Activated CD4-positive, alpha-beta T cell treated with anti-CD3 and anti-CD28 coated beads, Interleukin-2, amount 10 ng/mL, durations not matched to agents 7 days and 5 days (primary cell): ENCODE measurements at regions not wholly inside any gene's neighbourhood (a gene's known extent, or its start where the extent isn't known, plus 50 kb on each side); places are given as distances from the start of the nearest gene placed in this dataset.

Experiments
- CTCF ChIA-PET: fragments of 350-600 bp; sonication (Branson Sonifier 250); formaldehyde crosslinking; loops from one replicate; lab custom pipeline; 2021; ENCODE audit warnings: antibody characterized with exemption; lab: Charles Lee
- POLR2A ChIA-PET: fragments of 350-600 bp; sonication (Branson Sonifier 250); formaldehyde crosslinking; loops from one replicate; lab custom pipeline; 2021; ENCODE audit warnings: antibody characterized with exemption; lab: Charles Lee
- DNase-seq: peaks from one replicate; pipeline ENCODE4 v3.0.0-alpha.2; 2020
- H3K27ac Mint-ChIP-seq: one replicate; pipeline ENCODE4 v1.8.0; 2021; ENCODE audit warnings: mild to moderate bottlenecking, moderate library complexity, mixed read lengths
- H3K27me3 Mint-ChIP-seq: one replicate; pipeline ENCODE4 v1.8.0; 2021; ENCODE audit warnings: mixed read lengths
- H3K36me3 Mint-ChIP-seq: one replicate; pipeline ENCODE4 v1.8.0; 2021; ENCODE audit warnings: low read depth, mixed read lengths
- H3K4me1 Mint-ChIP-seq: one replicate; pipeline ENCODE4 v1.8.0; 2021; ENCODE audit warnings: mixed read lengths
- H3K4me3 Mint-ChIP-seq: one replicate; pipeline ENCODE4 v1.8.0; 2021; ENCODE audit warnings: mild to moderate bottlenecking, moderate library complexity, mixed read lengths
- H3K9me3 Mint-ChIP-seq: one replicate; pipeline ENCODE4 v1.8.0; 2021; ENCODE audit warnings: mixed read lengths

- H3K27me3 Mint-ChIP-seq: no peaks in the 10 kb centered on the region
- CTCF ChIA-PET: no interaction called here
- no peak overlapping the region for H3K4me3 Mint-ChIP-seq
- H3K36me3 Mint-ChIP-seq: no peaks in the 10 kb centered on the region
- H3K27ac Mint-ChIP-seq: no peak overlapping the region
- H3K4me1 Mint-ChIP-seq: no peaks in the 10 kb centered on the region
- no peak for DNase-seq
- POLR2A ChIA-PET: no interaction called here
- no peaks in the 10 kb centered on the region for H3K9me3 Mint-ChIP-seq
Observed at GRCh38 chr4:84028340-84028739, 470.8 kb downstream of the NKX6-1 start.

DNA sequence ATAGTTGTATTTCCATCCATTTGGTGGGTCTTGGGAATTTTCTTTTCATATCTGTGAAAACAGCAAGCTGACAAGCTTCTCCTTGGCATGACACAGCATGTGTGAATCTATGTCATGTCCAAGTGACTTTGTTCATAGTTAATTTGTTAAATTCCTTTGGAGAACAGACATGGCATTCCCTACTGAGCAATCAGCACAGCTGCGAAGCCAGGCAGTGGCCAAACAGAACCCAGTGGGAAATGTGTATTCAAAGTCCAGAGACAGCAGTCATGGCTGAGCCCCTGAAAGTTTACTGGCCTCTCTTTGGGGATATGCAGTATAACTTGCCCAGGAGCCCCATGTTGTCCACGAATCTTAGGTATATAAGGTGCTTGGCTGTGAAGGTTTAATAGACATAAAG lies 474.7 kb downstream of the NKX6-1 start:
- CTCF ChIA-PET: no interaction called here
- H3K36me3 Mint-ChIP-seq: no peaks in the 10 kb centered on the region
- POLR2A ChIA-PET: no interaction called here

DNA sequence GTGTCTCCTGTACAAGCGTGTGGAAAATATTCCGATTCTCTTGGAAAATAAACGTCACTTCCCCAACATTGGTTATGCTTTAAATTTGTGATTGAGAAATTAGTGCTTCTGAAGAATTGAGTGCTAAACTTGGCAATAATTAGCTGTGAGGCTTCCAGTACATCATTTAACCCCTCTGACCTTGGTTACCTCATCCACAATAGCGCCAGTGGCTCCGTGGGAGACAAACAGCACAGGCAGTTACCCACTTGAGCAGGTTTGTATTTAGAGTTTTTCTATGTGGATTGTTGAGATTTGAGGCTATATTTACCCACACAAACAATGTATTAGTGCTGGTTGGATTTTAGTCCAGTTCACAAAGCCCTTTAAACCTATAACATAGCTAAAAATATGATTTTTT lies 476.5 kb downstream of the NKX6-1 start:
- no peak for DNase-seq
- H3K4me1 Mint-ChIP-seq: no peaks in the 10 kb centered on the region
- H3K4me3 Mint-ChIP-seq: no peak overlapping the region
- ChIA-PET CTCF (no interaction called here), POLR2A (no interaction called here)
- no peak overlapping the region for H3K27ac Mint-ChIP-seq
- no peaks in the 10 kb centered on the region for H3K9me3 Mint-ChIP-seq
- no peaks in the 10 kb centered on the region for H3K36me3 Mint-ChIP-seq
- H3K27me3 Mint-ChIP-seq: no peaks in the 10 kb centered on the region

More for the DNA sequence above, 474.7 kb downstream of the NKX6-1 start:
- Mint-ChIP-seq H3K9me3 (no peaks in the 10 kb centered on the region), H3K27ac (no peak overlapping the region), H3K4me1 (no peaks in the 10 kb centered on the region), H3K4me3 (no peak overlapping the region), H3K27me3 (no peaks in the 10 kb centered on the region)
- DNase-seq: no peak

GRCh38 chr4:84019626-84020025 lies 479.5 kb downstream of the NKX6-1 start:
- no peaks in the 10 kb centered on the region for H3K27me3 Mint-ChIP-seq
- no peak overlapping the region for H3K27ac Mint-ChIP-seq
- H3K4me1 Mint-ChIP-seq: no peaks in the 10 kb centered on the region
- no peak for DNase-seq
- H3K4me3 Mint-ChIP-seq: no peak overlapping the region
- no peaks in the 10 kb centered on the region for H3K9me3 Mint-ChIP-seq
- POLR2A ChIA-PET: no interaction called here
- CTCF ChIA-PET: no interaction called here
- H3K36me3 Mint-ChIP-seq: no peaks in the 10 kb centered on the region

GRCh38 chr4:84003046-84003445 lies 467.1 kb downstream of the GPAT3 start:
- no peak overlapping the region for H3K4me3 Mint-ChIP-seq
- POLR2A ChIA-PET: no interaction called here
- DNase-seq: no peak

GRCh38 chr4:84001876-84002569 lies 466.1 kb downstream of the GPAT3 start:
- CTCF ChIA-PET: no interaction called here

More at GRCh38 chr4:84003046-84003445, 467.1 kb downstream of the GPAT3 start:
- CTCF ChIA-PET: no interaction called here
- H3K4me1 Mint-ChIP-seq: no peaks in the 10 kb centered on the region
- no peaks in the 10 kb centered on the region for H3K36me3 Mint-ChIP-seq
- H3K27ac Mint-ChIP-seq: no peak overlapping the region
- no peaks in the 10 kb centered on the region for H3K9me3 Mint-ChIP-seq
- H3K27me3 Mint-ChIP-seq: no peaks in the 10 kb centered on the region

GRCh38 chr4:83996254-83996653 lies 460.3 kb downstream of the GPAT3 start:
- Mint-ChIP-seq H3K4me1 (no peaks in the 10 kb centered on the region), H3K27ac (no peak overlapping the region), H3K27me3 (no peaks in the 10 kb centered on the region), H3K36me3 (no peaks in the 10 kb centered on the region), H3K4me3 (no peak overlapping the region), H3K9me3 (no peaks in the 10 kb centered on the region)
- ChIA-PET CTCF (no interaction called here), POLR2A (no interaction called here)
- DNase-seq: no peak

More at GRCh38 chr4:84001876-84002569, 466.1 kb downstream of the GPAT3 start:
- H3K9me3 Mint-ChIP-seq: no peaks in the 10 kb centered on the region
- no peak for DNase-seq
- H3K4me1 Mint-ChIP-seq: no peaks in the 10 kb centered on the region
- H3K27ac Mint-ChIP-seq: no peak overlapping the region
- no peak overlapping the region for H3K4me3 Mint-ChIP-seq
- H3K27me3 Mint-ChIP-seq: no peaks in the 10 kb centered on the region
- POLR2A ChIA-PET: no interaction called here
- no peaks in the 10 kb centered on the region for H3K36me3 Mint-ChIP-seq

GRCh38 chr4:83993774-83994173 lies 457.9 kb downstream of the GPAT3 start:
- H3K27me3 Mint-ChIP-seq: no peaks in the 10 kb centered on the region
- H3K4me3 Mint-ChIP-seq: no peak overlapping the region
- ChIA-PET CTCF (no interaction called here), POLR2A (no interaction called here)
- no peaks in the 10 kb centered on the region for H3K9me3 Mint-ChIP-seq
- DNase-seq: no peak
- H3K36me3 Mint-ChIP-seq: no peaks in the 10 kb centered on the region
- H3K4me1 Mint-ChIP-seq: no peaks in the 10 kb centered on the region
- no peak overlapping the region for H3K27ac Mint-ChIP-seq

- no peak for DNase-seq
- no peak overlapping the region for H3K27ac Mint-ChIP-seq
- H3K4me3 Mint-ChIP-seq: no peak overlapping the region
- POLR2A ChIA-PET: no interaction called here
- CTCF ChIA-PET: no interaction called here
- no peaks in the 10 kb centered on the region for H3K4me1 Mint-ChIP-seq
- H3K36me3 Mint-ChIP-seq: no peaks in the 10 kb centered on the region
- H3K27me3 Mint-ChIP-seq: no peaks in the 10 kb centered on the region
- H3K9me3 Mint-ChIP-seq: no peaks in the 10 kb centered on the region
Observed at GRCh38 chr4:83989835-83990234, 453.9 kb downstream of the GPAT3 start.

DNA sequence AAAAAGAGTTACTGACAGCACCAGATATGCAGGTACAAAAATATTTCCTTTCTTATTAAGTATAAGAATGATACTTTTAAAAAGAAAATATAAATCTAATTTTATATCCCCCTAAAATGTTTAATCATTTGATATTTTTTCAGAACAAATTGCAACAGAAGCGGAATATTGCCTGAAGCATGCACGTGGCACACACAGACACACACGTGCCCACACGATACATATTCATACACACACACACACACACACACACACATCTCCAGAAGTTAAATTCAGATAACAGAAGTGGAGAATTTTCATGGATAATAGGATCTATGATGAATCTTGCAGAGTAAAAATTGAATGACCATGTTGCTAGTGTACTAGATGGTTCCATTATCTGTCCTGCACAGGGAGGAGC lies 445.2 kb downstream of the GPAT3 start:
- Mint-ChIP-seq H3K4me3 (no peak overlapping the region), H3K27me3 (no peaks in the 10 kb centered on the region), H3K4me1 (no peaks in the 10 kb centered on the region), H3K9me3 (no peaks in the 10 kb centered on the region), H3K36me3 (no peaks in the 10 kb centered on the region), H3K27ac (no peak overlapping the region)
- ChIA-PET POLR2A (no interaction called here), CTCF (no interaction called here)
- DNase-seq: no peak

DNA sequence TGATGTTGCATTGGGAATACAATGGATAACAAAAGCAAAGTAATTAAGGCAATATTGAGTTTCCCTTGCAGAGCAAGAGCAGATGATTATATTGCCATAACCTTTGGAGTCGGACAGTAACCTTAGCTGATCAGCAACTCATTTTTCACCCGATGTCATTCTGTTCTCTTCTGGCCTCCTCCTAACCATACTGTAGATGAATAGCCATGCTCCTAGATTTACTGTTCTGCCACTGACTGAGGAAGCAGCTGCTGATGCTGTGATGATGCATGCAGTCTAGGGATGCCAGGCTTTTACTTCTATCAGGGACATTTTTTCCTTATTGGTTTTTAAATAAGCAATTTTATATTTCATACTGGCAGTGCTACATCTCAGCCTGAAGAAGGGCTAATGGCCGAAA lies 443.9 kb downstream of the GPAT3 start:
- Mint-ChIP-seq H3K27me3 (no peaks in the 10 kb centered on the region), H3K4me3 (no peak overlapping the region), H3K4me1 (no peaks in the 10 kb centered on the region), H3K36me3 (no peaks in the 10 kb centered on the region), H3K27ac (no peak overlapping the region), H3K9me3 (no peaks in the 10 kb centered on the region)
- ChIA-PET CTCF (no interaction called here), POLR2A (no interaction called here)
- no peak for DNase-seq

DNA sequence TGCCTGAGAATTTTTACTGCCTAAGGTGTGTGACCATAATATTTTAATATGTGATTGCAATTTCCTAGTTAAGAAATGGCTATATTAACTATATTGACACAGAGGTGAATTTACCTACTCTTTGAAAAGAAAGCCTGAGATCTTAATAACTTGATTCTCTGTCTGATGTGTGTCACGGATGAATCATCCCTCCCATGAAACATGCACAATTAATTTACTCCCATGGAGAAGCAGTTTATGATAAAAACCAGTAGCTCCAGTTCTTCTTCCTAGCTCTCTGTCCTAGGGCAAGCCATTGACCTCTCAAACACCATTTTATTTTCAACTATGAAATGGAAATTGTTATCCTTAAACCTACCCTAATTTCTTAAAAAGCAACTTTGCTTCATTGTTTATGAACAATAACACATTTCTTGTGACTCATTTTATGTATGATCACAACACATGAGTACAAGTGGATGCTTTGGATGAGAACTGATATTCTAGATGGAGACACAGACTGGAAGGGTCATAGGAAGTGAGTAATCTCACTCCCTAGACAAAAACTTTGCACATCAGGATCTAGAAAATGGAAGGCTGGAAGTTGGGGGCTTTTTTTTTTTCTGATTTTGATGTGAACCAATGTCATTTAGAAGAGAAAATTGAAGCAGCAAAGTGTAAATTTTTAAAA lies 438.3 kb downstream of the GPAT3 start:
- no peak for DNase-seq
- H3K36me3 Mint-ChIP-seq: no peaks in the 10 kb centered on the region
- H3K4me3 Mint-ChIP-seq: no peak overlapping the region
- H3K27ac Mint-ChIP-seq: no peak overlapping the region
- no peaks in the 10 kb centered on the region for H3K9me3 Mint-ChIP-seq
- no peaks in the 10 kb centered on the region for H3K4me1 Mint-ChIP-seq
- ChIA-PET POLR2A (no interaction called here), CTCF (no interaction called here)
- no peaks in the 10 kb centered on the region for H3K27me3 Mint-ChIP-seq

GRCh38 chr4:83964996-83965541 lies 429.2 kb downstream of the GPAT3 start:
- Mint-ChIP-seq H3K9me3 (peaks cover 5% of the 10 kb centered on the region), H3K4me1 (no peaks in the 10 kb centered on the region), H3K27ac (no peak overlapping the region), H3K4me3 (no peak overlapping the region), H3K36me3 (no peaks in the 10 kb centered on the region), H3K27me3 (no peaks in the 10 kb centered on the region)
- ChIA-PET CTCF (no interaction called here), POLR2A (no interaction called here)
- DNase-seq: no peak
